ENCODE measurements at regions not wholly inside any gene's neighbourhood (a gene's known extent, or its start where the extent isn't known, plus 50 kb on each side); places are given as distances from the start of the nearest gene placed in this dataset.

DNA sequence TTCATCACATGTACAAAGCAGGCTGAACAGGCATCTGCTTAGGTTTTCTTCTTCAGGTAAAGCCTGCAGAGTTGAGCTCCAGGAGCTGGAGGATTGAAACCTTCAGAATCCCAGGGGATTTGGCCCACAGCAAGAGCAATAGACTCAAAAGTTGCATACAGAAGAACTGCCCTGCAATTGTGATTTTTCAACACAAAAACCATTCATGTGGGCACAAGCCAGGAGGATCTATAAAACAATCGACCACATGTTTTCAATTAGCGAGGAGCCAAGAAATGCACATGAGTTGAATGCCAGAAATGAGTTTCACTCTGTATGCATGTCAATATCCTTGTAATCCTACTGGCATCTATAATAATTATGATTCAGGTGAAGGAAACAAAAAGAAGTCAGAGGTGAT lies 576.4 kb downstream of the HDGFL1 start:
- TF ChIP-seq, protein P1, sequence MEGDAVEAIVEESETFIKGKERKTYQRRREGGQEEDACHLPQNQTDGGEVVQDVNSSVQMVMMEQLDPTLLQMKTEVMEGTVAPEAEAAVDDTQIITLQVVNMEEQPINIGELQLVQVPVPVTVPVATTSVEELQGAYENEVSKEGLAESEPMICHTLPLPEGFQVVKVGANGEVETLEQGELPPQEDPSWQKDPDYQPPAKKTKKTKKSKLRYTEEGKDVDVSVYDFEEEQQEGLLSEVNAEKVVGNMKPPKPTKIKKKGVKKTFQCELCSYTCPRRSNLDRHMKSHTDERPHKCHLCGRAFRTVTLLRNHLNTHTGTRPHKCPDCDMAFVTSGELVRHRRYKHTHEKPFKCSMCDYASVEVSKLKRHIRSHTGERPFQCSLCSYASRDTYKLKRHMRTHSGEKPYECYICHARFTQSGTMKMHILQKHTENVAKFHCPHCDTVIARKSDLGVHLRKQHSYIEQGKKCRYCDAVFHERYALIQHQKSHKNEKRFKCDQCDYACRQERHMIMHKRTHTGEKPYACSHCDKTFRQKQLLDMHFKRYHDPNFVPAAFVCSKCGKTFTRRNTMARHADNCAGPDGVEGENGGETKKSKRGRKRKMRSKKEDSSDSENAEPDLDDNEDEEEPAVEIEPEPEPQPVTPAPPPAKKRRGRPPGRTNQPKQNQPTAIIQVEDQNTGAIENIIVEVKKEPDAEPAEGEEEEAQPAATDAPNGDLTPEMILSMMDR (IDR thresholded peaks at IDR 0.05; ENCODE audit: borderline replicate concordance, extremely low read depth, low read length, poor library complexity, severe bottlenecking), result no peak
- no peak for TF ChIP-seq EZH2 (IDR thresholded peaks at IDR 0.05; ENCODE audit: borderline replicate concordance, low read depth, low read length, severe bottlenecking)

Data from DND-41 (cell line).